ENCODE measurements at regions not wholly inside any gene's neighbourhood (a gene's known extent, or its start where the extent isn't known, plus 50 kb on each side); places are given as distances from the start of the nearest gene placed in this dataset.
"Not testable (repeated sequence)": the region's sequence is repeated elsewhere in the genome, so short reads cannot be mapped to it uniquely, and the experiment has no call there.

- TF ChIP-seq, protein P1, sequence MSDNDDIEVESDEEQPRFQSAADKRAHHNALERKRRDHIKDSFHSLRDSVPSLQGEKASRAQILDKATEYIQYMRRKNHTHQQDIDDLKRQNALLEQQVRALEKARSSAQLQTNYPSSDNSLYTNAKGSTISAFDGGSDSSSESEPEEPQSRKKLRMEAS (IDR thresholded peaks at IDR 0.05; ENCODE audit: low read depth, low read length) = not testable (repeated sequence)
- TF ChIP-seq, protein P2, sequence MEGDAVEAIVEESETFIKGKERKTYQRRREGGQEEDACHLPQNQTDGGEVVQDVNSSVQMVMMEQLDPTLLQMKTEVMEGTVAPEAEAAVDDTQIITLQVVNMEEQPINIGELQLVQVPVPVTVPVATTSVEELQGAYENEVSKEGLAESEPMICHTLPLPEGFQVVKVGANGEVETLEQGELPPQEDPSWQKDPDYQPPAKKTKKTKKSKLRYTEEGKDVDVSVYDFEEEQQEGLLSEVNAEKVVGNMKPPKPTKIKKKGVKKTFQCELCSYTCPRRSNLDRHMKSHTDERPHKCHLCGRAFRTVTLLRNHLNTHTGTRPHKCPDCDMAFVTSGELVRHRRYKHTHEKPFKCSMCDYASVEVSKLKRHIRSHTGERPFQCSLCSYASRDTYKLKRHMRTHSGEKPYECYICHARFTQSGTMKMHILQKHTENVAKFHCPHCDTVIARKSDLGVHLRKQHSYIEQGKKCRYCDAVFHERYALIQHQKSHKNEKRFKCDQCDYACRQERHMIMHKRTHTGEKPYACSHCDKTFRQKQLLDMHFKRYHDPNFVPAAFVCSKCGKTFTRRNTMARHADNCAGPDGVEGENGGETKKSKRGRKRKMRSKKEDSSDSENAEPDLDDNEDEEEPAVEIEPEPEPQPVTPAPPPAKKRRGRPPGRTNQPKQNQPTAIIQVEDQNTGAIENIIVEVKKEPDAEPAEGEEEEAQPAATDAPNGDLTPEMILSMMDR (IDR thresholded peaks at IDR 0.05; ENCODE audit: low read depth, low read length) = not testable (repeated sequence)
Observed at GRCh38 chr11:98069147-98069546, 951.6 kb upstream of the CNTN5 start.

All from NB4 (cell line).